ENCODE measurements at regions not wholly inside any gene's neighbourhood (a gene's known extent, or its start where the extent isn't known, plus 50 kb on each side); places are given as distances from the start of the nearest gene placed in this dataset.
A peak's percentile ranks its signal among the peaks of the same experiment; 100 is the strongest.

DNA sequence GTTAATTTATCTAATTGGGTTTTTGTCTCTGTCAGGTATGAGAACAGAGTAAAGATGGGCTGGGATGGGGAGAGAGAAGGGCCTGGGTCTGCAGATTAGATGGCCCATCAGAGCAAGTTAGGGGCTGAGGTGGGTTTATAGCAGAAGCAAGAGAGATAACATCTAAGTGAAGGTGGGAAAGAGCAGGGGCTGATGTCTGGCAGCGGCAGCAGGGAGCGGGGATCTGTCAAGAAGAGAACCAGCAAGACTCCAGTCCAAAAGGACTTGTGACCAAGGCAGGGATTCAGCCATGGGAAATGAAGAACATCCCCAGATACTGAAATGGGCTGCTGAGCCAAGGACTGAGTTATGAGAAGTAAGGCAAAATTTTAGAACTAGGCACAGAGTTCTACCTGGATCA, 320.6 kb upstream of the TBL1XR1 start:
- DNase-seq = no peak

GRCh38 chr3:177519588-177519987, 322.3 kb upstream of the TBL1XR1 start:
- DNase-seq = no peak

GRCh38 chr3:177521305-177521704, 324.0 kb upstream of the TBL1XR1 start:
- no peak for DNase-seq

- DNase-seq = no peak
Observed at GRCh38 chr3:177522051-177522450, 324.8 kb upstream of the TBL1XR1 start.

DNA sequence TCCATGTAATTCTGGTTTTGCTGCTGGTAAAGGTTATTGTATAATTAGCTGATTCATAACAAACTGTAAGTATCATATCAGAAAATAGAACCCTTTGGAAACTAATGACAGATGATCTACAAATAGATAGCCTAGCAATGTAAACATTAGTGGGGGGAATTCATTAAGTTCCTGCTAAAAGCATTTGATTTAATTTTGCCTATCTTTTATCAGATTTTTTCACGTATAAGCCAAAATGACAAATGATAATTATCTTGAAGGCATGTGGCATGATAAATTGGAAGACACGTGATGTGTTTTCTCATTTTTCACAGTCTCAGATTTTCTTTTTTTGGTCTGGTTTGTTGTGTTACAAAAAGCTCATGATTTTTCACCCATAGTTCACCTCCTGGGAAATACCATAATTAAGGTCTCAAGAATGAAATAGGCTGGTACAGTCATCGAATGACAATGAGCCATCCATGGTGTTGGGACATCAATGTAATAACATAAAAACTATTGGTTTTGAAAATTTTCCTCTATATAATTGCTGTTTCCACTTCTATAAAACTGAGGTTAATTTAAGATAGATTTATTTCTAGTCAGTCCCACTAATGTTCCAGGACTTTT, 325.9 kb upstream of the TBL1XR1 start:
- DNase-seq = no peak

GRCh38 chr3:177523872-177524438, 326.7 kb upstream of the TBL1XR1 start:
- DNase-seq = peak; percentile 52

GRCh38 chr3:177524742-177525141, 327.5 kb upstream of the TBL1XR1 start:
- no peak for DNase-seq

GRCh38 chr3:177525414-177525813, 328.1 kb upstream of the TBL1XR1 start:
- no peak for DNase-seq

GRCh38 chr3:177525987-177526712, 328.9 kb upstream of the TBL1XR1 start:
- DNase-seq = no peak

GRCh38 chr3:177527182-177527581, 329.9 kb upstream of the TBL1XR1 start:
- no peak for DNase-seq

DNA sequence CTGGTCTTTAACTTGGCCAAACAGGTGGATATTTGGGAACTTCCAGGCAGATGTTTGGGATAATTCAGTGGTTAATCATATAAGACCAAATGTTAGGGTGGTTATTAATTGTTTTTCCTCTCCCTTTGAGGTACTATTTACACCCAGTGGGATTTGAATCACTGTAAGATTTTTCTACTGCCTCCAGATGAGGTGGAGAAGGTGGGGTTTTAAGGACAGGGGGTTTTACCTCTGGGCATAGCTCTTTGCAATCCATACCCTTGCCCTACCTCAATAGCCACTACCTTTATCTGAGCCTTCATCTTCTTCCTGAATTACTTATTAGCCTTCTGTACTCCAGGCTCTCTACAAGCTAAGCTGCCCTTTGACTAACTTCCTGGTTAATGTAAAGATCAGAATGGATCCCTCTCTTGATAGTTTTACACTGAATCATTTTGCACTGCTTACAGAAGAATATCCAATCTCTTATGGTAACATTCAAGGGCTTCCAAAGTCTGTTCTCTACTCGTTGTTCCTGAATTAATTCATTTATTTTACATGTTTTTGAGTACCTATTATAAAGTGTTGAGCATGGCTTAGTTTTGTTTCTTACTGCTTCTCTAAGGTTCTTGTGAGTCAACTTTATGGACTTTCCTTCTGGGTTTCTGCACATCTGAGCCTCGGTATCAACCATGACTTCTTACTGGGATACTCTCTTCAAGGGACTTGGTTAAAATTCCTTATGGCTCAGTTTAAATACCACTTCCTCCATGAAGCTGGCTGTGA, 331.2 kb upstream of the TBL1XR1 start:
- peak; percentile 12 for DNase-seq

GRCh38 chr3:177529071-177529550, 331.8 kb upstream of the TBL1XR1 start:
- DNase-seq = no peak

GRCh38 chr3:177529716-177530335, 332.5 kb upstream of the TBL1XR1 start:
- no peak for DNase-seq

- DNase-seq = no peak
Observed at GRCh38 chr3:177530908-177531307, 333.6 kb upstream of the TBL1XR1 start.

- no peak for DNase-seq
Observed at GRCh38 chr3:177536873-177537272, 339.6 kb upstream of the TBL1XR1 start.

DNA sequence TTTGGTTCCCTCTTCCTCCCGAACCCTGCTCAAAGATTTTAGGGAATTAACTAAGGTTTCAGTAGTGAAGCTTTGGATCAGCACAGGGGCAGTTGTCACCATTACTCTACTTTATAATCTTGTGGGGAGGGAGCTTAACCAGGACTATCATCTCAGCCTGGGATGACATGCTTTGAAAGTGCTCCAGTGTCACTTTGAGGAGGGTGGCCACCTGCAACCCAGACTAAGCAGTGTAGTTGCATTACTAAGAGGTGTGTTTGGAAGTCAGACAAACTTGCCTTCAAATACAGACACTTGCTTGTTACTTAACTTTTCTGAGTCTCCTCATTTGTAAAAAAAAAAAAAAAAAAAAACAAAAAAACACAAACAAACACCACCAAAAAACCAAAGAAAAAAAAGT, 340.3 kb upstream of the TBL1XR1 start:
- DNase-seq = no peak

GRCh38 chr3:177538048-177538749, 340.9 kb upstream of the TBL1XR1 start:
- peak; percentile 83 for DNase-seq

DNA sequence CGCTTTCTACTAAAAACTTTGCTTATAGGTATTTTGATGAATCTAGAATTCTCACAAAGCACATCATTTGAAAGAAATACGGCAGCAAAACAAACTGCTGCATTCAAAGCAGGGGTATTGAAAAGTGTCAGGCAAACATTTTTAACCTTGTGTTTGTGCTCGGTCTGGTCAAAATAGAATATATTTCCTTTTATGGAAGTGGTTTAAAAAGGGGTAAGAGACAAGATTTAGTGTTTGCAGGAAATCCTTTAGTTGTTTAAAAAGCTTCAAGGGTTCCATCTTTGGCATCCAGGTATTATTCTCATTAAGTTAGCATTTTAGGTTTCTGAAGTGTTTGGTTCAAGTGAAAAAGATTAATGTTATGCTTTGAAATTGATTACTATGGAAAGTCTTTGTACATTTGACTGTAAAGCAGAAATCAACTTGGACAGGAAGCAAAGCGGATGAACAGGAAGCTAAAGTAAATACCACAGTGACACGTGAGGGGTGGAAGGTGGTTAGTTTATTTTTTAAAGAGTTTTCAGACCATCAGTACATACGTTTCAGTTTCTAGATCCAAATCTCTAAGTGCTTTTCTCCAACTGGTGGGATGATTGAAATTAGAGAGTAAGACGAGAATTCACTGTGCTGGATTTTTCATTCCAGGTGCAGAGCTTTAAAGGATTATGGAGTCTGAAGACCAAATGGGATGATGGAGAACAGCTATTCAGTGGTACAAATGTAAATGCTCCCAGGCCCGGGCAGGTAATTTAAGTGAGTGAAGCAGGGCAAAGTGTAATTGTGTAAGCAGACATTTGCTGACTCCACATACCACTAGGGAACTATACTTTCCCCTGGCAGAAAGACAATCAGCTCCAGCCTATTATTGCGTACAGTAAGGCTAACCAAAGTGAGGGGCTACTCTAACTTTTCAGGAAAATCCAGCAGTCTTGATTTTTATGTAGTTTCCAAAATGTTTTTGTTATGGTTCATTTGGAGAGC, 341.8 kb upstream of the TBL1XR1 start:
- no peak for DNase-seq

- DNase-seq = no peak
Observed at GRCh38 chr3:177541541-177541940, 344.3 kb upstream of the TBL1XR1 start.

GRCh38 chr3:177545964-177546363, 348.7 kb upstream of the TBL1XR1 start:
- no peak for DNase-seq

GRCh38 chr3:177547711-177548350, 350.5 kb upstream of the TBL1XR1 start:
- no peak for DNase-seq

Measured in HCEC 1CT (cell line).